ENCODE measurements at regions not wholly inside any gene's neighbourhood (a gene's known extent, or its start where the extent isn't known, plus 50 kb on each side); places are given as distances from the start of the nearest gene placed in this dataset.
A peak's percentile ranks its signal among the peaks of the same experiment; 100 is the strongest.

DNA sequence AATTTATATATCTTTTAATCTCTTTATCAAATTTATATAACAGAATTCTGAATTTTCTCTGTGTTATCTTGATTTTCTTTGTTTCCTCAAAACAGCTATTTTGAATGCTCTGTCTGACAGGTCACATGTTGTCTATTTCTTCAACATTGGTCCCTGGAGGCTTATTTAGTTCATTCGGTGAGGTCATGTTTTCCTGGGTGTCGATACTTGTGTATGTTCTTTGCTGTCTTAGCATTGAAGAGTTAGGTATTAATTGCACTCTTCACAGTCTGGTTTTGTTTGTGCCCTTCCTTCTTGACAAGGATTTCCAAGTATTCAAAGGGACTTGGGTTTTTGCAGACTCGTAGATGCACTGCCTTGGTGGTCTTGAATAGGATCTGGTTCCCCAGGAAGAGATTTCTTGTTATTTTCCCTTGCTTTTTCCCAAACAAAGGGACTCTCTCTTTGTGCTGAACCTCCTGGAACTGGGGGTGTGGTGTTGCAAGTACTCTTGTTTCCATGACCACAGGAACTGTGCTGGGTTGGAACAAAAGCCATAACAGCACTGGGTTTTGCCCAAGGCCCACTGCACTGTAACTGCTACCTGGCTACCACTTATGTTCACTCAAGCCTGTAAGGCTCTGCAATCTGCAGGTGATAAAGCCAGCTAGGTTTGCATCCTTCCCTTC, 1483.0 kb downstream of the CDH8 start:
- DNase-seq (ENCODE audit: low spot score), result no peak

DNA sequence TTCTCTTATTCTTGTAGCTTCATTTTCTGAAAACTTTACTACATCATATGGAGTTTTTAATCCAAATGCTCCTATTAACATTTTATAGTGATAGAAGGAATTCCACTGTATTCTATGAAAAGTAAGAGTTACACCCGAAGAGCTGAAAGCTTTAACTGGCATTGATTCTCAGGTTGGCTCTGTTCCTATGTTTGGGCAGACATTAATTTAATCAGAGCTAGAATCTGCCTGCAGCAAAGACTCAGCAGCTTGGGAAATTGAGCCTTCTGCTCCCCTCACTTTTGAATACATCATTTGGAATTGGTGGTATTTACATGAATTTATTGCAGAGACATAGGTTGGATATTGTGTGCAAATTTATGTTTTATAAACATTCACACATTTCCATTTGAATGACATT, 1494.7 kb downstream of the CDH8 start:
- DNase-seq (ENCODE audit: low spot score), result no peak

DNA sequence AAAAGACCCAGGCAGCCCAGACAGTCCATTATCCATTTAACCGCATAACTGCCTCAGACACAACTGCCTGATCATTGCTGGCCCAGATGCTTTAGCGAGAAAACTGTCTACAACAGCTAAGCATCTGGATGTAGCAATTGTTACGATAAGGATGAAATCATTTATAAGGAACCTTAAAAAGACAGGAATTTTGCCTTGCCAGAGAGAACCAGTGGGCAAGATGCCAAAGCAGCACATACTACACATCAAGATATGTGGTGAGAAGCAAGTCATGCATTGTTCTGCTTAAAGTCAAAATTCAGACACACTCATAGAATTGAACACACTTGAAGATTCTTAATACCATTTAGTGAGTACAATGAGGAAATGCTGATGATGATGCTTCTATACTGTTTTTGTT, 1525.3 kb downstream of the CDH8 start:
- no peak for DNase-seq (ENCODE audit: low spot score)

DNA sequence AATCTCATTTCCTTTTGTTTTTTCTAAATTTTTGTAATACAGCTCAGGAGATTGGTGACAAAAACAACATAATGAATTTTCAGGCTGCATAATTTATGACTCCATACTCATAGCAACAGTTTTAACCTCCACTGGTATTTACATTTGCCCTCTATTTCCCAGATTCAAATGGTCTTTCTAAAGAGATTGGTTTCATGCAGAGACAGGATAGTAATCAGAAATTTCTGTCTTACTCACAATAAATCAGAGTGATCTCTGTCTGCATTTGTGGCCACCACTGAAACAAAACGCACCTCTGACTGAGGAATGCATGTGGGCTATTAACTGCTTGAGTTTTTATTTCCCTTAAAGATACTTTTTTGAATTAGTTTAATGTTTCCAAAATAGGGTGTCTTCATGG, 1526.0 kb downstream of the CDH8 start:
- no peak for DNase-seq (ENCODE audit: low spot score)

DNA sequence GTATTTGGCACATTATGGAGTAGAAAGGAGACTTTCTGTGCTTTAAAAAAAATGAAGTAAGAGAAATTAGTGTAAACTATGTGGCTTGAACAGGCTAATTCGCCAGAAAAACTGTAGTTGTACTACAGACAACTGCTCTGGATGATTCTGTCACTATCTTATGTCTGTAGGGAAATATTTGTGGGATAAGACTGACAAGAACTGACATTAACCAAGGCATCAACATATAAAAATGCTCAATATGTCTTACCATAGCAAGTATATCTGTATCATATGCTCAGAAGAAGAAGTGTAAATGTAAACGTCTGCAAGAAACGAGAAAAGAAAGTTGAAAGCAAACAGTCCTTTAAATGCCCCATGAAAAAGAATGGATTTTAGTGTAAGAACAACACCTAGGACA, 1545.0 kb downstream of the CDH8 start:
- DNase-seq (ENCODE audit: low spot score), result no peak

DNA sequence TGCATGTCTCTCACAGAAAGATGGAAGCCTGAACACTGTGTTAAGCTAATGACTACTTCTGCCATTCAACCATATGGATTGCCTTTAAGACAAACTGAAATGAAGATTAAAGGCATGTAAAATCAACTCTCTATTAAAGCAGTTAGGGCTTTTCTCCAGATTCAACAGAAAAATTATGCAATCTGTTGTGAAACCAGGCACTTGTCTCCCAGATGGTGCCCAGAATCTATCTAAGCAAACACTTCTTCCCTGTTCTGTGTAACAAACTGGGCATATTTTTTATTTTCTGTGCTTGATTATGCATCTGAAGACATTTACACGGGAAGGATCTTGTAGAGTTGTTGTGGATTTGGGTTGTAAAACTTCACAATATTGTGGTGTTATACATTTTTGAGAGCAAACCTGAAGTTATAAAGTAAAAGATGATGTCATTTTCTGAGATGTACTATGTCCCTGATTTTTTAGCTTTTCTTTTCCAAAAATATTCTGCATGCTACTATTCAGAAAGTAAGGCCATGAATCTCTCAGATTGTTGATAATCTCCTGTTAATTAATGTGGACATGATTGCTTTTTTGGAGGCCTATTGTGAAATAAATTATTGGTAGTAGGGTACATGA, 1550.3 kb downstream of the CDH8 start:
- no peak for DNase-seq (ENCODE audit: low spot score)

DNA sequence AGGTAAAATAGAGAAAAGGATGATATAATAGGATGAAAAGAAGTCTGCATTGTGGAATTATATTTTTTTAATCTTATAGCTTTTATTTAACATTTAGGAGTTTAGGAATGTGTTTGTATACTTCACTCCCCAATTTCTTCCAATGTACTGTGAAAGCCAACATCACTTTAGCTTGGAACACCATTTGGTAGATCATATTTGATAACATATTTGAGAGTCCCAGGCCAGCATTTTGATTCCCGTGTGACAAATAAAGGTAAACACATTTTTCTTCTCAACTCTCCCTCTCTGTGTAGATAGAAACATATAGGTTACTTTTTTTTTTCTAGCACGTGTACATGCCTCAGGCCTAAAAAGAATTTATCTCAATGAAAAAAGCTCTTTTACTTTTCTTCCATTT, 1551.3 kb downstream of the CDH8 start:
- no peak for DNase-seq (ENCODE audit: low spot score)

DNA sequence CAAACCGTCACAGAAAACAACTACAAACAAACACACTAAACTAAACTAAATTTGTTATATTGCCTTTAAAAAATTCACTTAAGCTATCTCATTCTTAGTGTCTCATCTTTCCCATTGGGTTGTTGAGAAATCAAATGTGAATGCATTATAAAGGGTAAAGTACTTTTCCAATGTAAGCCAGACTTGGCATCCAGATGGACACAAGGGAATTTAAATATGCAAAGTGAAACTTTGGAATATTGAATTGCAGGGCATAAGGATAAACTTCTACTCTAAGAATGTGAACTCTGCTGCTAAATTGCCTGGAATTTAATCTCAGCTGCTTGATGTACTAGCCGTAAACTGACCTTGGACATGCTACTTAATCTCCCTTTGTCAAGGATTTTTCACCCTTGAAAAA, 1554.6 kb downstream of the CDH8 start:
- DNase-seq (ENCODE audit: low spot score), result no peak

DNA sequence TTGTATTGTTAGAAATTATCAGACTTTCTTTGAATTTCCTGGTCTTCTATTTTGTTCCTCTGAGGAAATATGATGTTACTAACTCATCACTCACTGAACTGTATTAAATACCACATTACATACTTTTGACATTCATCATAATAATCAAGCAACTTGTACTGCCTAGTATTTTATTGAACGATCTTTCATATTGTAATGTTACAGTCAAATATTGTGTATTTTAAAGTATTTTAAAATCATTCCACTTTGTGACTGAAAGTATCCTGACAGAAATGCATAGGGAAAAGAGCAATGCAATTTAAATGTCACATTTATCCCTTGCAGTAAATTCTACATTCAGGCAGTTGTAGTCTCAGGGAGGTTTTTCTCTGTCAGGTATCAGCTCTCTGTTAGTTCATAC, 1557.4 kb downstream of the CDH8 start:
- no peak for DNase-seq (ENCODE audit: low spot score)

DNA sequence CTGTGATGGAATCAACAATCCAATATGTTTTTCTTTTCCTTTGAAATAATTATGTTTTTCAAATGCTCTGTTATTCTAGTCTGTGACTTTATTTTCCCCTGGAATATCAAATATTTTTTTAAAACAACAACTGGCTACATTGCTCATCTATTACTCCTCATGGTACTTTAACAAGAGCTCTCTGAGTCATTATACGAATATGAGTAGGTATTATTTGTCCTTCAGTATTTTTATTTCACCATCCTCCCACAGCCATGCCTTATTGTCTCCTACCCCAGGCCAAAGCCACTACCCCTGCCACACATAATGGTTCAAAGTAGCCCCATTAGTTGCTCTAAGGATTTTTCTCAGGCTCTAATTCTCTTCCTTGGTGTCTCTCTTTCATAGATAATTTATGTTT, 1572.3 kb downstream of the CDH8 start:
- DNase-seq (ENCODE audit: low spot score), result no peak

DNA sequence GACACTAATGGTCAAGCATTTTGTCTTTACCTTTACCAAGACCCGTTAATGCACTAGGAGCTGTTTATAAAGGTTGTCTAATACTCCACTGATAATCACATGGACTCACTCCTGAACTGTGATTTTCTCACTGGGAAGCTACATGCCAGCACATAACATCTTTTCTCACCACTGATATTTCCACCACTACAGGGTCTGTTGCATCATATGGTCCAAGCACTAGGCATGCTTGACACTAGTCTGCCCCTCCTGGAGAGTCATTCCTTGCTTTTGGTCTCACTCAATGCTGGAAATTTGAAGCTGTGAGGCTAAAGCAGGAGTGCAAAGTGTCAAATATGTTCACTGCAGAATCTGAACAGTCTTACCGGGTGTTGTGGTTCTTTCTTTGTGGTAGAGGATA, 1576.8 kb downstream of the CDH8 start:
- DNase-seq (ENCODE audit: low spot score), result no peak

DNA sequence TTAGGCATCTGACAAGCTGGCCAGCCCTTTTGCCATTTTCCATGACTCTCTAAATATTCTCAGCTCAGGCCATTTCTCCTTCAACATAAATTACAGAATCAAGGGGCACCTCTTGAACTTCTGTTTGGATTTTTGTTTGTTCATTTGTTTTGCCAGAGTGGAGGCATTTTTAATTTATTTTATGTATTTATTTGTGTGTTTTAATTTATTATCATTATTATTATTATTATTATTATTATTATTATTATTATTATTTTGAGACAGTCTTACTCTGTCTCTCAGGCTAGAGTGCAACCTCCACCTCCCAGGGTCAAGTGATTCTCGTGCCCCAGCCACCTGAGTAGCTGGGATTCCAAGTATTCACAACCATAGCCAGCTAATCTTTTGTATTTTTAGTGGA, 1578.0 kb downstream of the CDH8 start:
- no peak for DNase-seq (ENCODE audit: low spot score)

DNA sequence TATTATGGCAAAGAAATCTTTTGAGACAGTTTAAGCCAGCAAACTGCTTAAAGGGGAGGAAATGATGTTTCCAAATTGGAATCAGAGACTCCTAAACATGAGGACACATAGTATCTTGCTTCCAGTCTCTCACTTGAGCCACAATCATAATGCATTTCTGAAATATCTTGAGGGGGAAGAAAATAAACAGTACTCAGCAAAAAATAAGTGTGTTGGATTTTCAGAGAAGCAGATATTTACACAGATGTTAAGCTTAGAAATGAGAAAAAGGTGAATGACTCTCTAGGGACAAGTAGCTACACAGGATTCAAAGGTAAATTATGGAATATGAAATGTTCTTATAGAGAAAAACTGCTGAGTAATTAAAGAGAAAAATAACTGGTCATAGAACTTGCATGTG, 1583.6 kb downstream of the CDH8 start:
- no peak for DNase-seq (ENCODE audit: low spot score)

DNA sequence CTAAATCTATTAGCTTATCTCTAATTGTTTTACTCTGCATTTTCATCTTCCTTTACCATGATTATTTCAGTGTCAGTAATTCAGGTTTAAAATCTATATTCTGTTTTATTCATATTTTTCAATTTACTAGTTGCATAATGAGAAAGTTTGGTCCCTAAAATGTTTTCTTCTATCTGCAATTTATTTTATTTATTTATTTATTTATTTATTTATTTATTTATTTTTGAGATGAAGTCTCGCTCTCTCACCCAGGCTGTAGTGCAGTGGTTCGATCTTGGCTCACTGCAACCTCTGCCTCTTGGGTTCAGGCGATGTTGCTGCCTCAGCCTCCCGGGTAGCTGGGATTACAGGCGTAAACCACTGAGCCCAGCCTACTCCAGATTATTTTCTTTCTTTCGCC, 1597.3 kb downstream of the CDH8 start:
- no peak for DNase-seq (ENCODE audit: low spot score)

DNA sequence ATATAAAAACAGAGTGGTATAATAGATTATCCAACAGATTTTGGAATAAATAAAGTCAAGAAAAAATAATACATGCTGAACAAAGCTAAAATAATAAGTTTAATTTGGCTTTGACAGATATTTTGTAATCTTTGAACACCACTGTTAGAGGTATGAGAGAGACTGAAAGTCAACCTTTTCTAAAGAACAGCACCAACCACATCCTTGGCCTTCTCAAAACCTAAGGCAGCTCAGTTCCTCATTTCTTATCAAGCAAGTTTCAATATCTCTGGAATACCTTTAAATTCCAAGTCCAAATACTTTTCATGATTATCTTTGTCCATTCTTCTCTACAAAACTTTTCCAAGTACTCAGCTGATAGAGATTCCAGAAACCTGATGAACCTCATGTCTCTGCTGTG, 1603.8 kb downstream of the CDH8 start:
- no peak for DNase-seq (ENCODE audit: low spot score)

DNA sequence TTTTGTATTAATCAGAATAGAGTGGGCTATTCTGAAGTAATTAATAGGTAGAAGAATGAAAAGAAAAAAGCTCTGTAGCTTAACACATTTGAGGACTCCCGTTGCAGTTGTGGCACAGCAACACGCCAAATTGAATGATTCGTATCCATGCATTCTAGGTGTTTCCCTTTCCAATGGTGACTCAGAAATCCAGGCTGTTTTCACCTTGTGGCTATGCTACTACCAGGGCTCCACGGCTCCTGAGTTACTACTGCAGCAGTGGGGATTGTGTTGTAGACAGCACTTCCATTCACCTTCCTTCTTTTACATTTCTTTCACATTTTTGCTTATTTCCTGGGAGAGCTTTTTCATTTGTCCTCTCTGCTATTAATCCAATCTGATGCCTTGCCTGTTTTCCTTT, 1616.4 kb downstream of the CDH8 start:
- no peak for DNase-seq (ENCODE audit: low spot score)

DNA sequence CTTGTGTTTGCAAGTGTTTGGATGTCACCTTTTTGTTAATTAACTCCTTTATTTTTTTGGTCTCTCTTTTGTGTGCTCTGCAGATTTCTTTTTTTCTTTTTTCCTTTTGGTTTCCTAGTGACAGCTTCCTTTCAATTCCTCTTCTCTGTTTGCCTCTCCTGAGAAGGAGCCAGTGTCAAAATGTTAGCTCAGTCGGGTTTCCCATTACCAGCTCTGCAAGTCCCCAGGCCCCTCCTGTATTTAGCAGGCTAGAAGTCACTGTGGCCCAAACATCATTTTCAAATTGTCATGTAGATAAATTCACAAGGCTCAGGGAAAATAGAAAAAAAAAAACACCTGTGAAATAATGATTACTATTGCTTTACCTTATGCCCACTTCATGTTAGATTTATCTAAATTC, 1621.6 kb downstream of the CDH8 start:
- DNase-seq (ENCODE audit: low spot score), result no peak

DNA sequence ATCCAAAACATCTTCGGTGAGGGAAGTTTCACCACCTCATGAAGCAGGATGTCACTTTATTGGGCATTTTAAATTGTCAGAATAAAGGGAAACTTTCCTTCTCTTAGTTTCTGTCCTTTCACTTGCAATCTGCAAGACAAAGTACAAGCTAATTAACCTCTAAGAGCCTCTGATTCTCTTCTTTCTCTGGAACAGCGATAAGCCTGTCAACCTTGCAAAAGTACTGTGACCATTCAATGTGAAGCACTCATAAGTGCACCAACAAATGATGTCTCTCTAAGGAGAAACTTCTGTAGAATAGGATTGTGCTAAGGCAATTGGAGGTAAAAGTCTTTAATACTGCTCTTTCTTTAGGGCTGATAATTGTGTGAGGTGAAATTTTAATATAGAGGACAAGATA, 1622.3 kb downstream of the CDH8 start:
- DNase-seq (ENCODE audit: low spot score), result no peak

DNA sequence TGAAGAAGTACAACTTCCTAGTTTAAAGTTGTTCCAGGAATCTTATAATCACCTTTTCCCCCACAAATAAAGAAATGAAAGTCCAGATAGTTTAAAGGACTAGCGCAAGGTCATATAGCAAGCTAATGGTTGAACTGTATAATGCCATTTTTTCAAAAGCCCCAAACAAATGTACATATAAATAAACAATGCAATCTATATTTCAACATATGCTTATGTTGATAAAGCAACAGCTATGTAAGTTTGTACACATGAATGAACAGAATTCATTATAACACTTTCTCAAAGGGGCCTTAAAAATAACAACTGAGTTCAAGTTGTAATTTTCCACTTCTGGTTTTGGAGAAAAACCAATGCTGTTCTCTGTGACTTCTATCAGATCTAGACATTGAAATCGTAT, 1628.6 kb downstream of the CDH8 start:
- no peak for DNase-seq (ENCODE audit: low spot score)

DNA sequence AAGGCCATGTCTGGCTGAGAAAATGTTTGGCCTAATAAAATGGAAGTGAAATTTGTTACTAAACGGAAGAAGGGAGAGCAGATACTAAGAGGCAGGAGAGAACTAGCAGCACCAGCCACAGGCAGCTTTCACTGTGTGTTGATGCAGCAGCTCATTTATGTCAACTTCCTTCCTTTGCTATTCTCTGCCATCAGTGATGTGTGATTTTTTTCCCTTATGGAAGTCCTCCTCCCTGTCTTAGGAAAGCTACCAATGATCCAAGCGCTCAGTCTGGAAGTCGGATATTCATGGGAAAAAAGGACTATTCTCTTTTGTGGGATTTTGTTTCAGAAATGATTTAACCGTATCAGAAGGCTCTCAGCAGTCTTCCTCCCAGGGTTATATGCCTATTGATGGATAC, 1629.2 kb downstream of the CDH8 start:
- DNase-seq (ENCODE audit: low spot score), result no peak

DNA sequence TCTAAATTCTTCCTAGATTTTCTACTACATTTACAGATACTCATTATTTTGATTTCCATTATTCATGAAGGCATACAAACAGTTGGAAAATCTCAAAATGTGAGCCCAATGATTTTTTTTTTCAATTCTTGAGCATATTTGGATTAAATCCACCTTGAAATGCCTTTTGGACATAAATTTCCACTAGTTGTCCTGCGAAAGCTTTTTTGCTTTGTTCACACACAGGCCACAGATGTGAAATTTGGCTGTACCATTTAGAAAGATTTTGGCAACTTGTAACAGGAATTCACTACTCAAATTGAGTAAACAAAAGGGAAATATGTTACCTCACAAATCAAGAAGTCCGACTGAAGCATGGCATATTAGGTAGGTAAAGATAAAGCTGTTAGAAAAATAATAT, 1631.0 kb downstream of the CDH8 start:
- DNase-seq (ENCODE audit: low spot score), result no peak

DNA sequence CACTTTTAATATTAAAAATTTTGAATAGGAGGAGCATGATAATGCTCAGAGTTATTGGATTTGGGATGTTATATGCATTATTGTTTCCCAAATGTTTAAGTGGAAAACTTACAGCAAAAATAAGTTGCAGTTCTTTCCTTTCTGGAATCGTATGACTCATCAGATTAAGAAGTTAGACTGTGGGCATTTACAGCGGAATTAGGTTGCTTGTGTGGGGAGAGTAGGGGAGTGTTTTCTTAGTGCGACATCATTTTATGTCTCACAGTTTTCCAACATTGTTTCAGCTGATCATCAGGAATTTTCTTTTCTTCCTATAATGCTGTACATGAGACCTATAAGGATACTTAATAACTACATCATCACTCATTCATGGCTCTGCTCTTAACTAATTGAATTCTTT, 1631.8 kb downstream of the CDH8 start:
- DNase-seq (ENCODE audit: low spot score), result no peak

DNA sequence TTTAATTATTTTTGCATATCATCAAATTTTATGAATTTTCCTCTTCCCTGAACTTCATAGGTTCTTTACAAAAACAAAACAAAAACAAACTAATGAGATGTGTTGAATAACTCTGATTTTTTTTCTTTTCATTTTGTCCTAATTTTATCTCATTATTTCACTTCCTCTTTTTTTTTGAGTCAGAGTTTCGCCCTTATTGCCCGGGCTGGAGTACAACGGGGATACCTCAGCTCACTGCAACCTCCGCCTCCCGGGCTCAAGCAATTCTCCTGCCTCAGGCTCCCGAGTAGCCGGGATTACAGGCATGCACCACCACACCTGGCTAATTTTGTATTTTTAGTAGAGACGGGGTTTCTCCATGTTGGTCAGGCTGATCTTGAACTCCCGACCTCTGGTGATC, 1633.3 kb downstream of the CDH8 start:
- peak; percentile 28 for DNase-seq (ENCODE audit: low spot score)

DNA sequence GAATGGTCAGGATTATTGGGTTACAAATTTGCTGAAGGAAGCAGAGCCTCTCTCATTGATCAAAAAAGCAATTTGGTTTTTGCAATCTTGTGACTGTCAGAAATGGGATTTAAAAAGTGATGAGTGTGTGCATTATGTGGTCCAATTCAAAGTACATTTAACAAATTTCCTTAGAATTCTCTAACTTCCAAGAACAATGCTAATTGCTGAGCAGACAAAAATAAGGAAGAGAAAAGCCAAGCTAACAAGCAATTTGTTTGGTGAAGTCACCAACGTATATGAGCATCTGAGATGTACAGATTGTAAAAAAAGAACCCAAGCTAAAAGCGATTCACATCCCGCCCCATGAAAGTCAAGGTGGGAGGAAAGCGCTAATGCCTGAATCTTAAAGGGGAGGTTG, 1643.9 kb downstream of the CDH8 start:
- no peak for DNase-seq (ENCODE audit: low spot score)

DNA sequence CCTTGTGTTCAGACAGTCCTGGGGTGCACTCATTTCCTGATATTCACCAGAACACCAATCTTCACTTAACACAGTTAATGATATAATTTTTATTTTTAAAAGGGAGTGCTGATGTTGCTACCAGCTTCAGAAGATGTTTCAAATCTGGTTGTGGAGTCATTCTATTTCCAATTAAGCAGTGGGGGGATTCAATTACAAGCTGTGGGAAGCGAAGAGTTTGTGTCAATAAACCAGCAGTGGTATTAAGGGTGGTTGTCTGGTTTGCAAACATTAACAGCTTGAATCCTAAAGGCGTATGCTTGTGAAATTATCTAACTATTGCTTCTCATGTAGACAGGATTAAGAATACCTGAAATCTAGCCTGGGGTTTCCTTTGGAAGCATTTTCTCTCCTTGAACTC, 1637.5 kb upstream of the GOT2 start:
- DNase-seq (ENCODE audit: low spot score), result no peak

All from NAMALWA (cell line).